ENCODE measurements at regions not wholly inside any gene's neighbourhood (a gene's known extent, or its start where the extent isn't known, plus 50 kb on each side); places are given as distances from the start of the nearest gene placed in this dataset.

- Mint-ChIP-seq H3K27ac (no peak overlapping the region), H3K4me3 (no peak overlapping the region)
Measured at GRCh38 chr16:66144641-66145040, 221.8 kb upstream of the CDH5 start.

GRCh38 chr16:66143415-66143814, 223.1 kb upstream of the CDH5 start:
- Mint-ChIP-seq H3K36me3 (no peaks in the 10 kb centered on the region), H3K4me1 (peaks cover 40% of the 10 kb centered on the region), H3K27ac (no peak overlapping the region), H3K4me3 (no peak overlapping the region), H3K27me3 (ENCODE audit: low read depth) (peaks cover 54% of the 10 kb centered on the region), H3K9me3 (no peaks in the 10 kb centered on the region)
- no peak for DNase-seq (ENCODE audit: low spot score in 2 of 2, unreplicated experiment in 2 of 2)
- no peak for TF ChIP-seq CTCF (IDR thresholded peaks at IDR 0.05; ENCODE audit: unreplicated experiment)

More at GRCh38 chr16:66144641-66145040, 221.8 kb upstream of the CDH5 start:
- no peak for TF ChIP-seq CTCF (IDR thresholded peaks at IDR 0.05; ENCODE audit: unreplicated experiment)
- H3K27me3 Mint-ChIP-seq (ENCODE audit: low read depth) = peaks cover 60% of the 10 kb centered on the region
- no peaks in the 10 kb centered on the region for H3K36me3 Mint-ChIP-seq
- DNase-seq (ENCODE audit: low spot score in 2 of 2, unreplicated experiment in 2 of 2) = no peak
- H3K9me3 Mint-ChIP-seq = no peaks in the 10 kb centered on the region
- H3K4me1 Mint-ChIP-seq = peaks cover 49% of the 10 kb centered on the region

GRCh38 chr16:66141885-66142284, 224.6 kb upstream of the CDH5 start:
- no peak for DNase-seq (ENCODE audit: low spot score in 2 of 2, unreplicated experiment in 2 of 2)
- no peak for TF ChIP-seq CTCF (IDR thresholded peaks at IDR 0.05; ENCODE audit: unreplicated experiment)
- Mint-ChIP-seq H3K9me3 (no peaks in the 10 kb centered on the region), H3K36me3 (no peaks in the 10 kb centered on the region), H3K4me3 (no peak overlapping the region), H3K27ac (no peak overlapping the region), H3K27me3 (ENCODE audit: low read depth) (peaks cover 50% of the 10 kb centered on the region), H3K4me1 (peaks cover 36% of the 10 kb centered on the region)

GRCh38 chr16:66137853-66138252, 228.6 kb upstream of the CDH5 start:
- Mint-ChIP-seq H3K27ac (peak overlapping the region; percentile 50), H3K36me3 (no peaks in the 10 kb centered on the region), H3K4me3 (no peak overlapping the region), H3K27me3 (ENCODE audit: low read depth) (peaks cover 58% of the 10 kb centered on the region), H3K4me1 (peaks cover 30% of the 10 kb centered on the region), H3K9me3 (no peaks in the 10 kb centered on the region)
- no peak for DNase-seq (ENCODE audit: low spot score in 2 of 2, unreplicated experiment in 2 of 2)
- no peak for TF ChIP-seq CTCF (IDR thresholded peaks at IDR 0.05; ENCODE audit: unreplicated experiment)

GRCh38 chr16:66136841-66137240, 229.7 kb upstream of the CDH5 start:
- no peaks in the 10 kb centered on the region for H3K9me3 Mint-ChIP-seq
- H3K4me1 Mint-ChIP-seq = peaks cover 31% of the 10 kb centered on the region
- DNase-seq (ENCODE audit: low spot score in 2 of 2, unreplicated experiment in 2 of 2) = no peak
- peaks cover 58% of the 10 kb centered on the region for H3K27me3 Mint-ChIP-seq (ENCODE audit: low read depth)
- peak overlapping the region; percentile 78 for H3K27ac Mint-ChIP-seq
- H3K36me3 Mint-ChIP-seq = no peaks in the 10 kb centered on the region
- TF ChIP-seq CTCF (IDR thresholded peaks at IDR 0.05; ENCODE audit: unreplicated experiment) = no peak
- no peak overlapping the region for H3K4me3 Mint-ChIP-seq

GRCh38 chr16:66135838-66136237, 230.7 kb upstream of the CDH5 start:
- peaks cover 30% of the 10 kb centered on the region for H3K4me1 Mint-ChIP-seq
- H3K27me3 Mint-ChIP-seq (ENCODE audit: low read depth) = peaks cover 53% of the 10 kb centered on the region
- no peaks in the 10 kb centered on the region for H3K36me3 Mint-ChIP-seq
- TF ChIP-seq CTCF (IDR thresholded peaks at IDR 0.05; ENCODE audit: unreplicated experiment) = no peak
- DNase-seq (ENCODE audit: low spot score in 2 of 2, unreplicated experiment in 2 of 2) = no peak
- H3K9me3 Mint-ChIP-seq = no peaks in the 10 kb centered on the region
- peak overlapping the region; percentile 52 for H3K27ac Mint-ChIP-seq
- no peak overlapping the region for H3K4me3 Mint-ChIP-seq

Measured in mesothelial cell of epicardium (in vitro differentiated cells).